ENCODE measurements at regions not wholly inside any gene's neighbourhood (a gene's known extent, or its start where the extent isn't known, plus 50 kb on each side); places are given as distances from the start of the nearest gene placed in this dataset.

DNA sequence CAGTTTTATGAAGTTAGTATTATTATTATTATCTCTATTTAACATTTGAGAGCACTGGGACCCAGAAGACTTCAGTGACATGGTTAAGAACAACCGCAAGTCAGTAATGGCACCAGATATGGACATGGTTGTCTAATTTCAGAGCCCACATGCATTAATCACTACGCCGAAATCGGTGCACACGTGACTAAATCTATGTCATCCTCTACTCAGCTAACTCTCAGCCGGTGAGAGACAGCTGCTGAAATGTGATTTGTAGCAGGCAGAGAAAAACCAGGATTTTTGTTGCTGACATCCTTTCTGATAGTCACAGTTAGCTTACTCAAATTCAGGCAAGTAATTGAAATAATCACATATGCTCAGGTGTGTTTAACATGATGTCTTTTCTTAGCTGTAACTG lies 127.7 kb downstream of the SPAG6 start (continued):
- TF ChIP-seq, protein P1, sequence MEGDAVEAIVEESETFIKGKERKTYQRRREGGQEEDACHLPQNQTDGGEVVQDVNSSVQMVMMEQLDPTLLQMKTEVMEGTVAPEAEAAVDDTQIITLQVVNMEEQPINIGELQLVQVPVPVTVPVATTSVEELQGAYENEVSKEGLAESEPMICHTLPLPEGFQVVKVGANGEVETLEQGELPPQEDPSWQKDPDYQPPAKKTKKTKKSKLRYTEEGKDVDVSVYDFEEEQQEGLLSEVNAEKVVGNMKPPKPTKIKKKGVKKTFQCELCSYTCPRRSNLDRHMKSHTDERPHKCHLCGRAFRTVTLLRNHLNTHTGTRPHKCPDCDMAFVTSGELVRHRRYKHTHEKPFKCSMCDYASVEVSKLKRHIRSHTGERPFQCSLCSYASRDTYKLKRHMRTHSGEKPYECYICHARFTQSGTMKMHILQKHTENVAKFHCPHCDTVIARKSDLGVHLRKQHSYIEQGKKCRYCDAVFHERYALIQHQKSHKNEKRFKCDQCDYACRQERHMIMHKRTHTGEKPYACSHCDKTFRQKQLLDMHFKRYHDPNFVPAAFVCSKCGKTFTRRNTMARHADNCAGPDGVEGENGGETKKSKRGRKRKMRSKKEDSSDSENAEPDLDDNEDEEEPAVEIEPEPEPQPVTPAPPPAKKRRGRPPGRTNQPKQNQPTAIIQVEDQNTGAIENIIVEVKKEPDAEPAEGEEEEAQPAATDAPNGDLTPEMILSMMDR (conservative IDR thresholded peaks at IDR 0.05; ENCODE audit: low read depth in 2 of 2), result no peak
- TF ChIP-seq NANOG (IDR thresholded peaks at IDR 0.05; ENCODE audit: borderline replicate concordance) (no peak), ZNF114 (CRISPR knock-in tag; IDR thresholded peaks at IDR 0.05) (no peak)

DNA sequence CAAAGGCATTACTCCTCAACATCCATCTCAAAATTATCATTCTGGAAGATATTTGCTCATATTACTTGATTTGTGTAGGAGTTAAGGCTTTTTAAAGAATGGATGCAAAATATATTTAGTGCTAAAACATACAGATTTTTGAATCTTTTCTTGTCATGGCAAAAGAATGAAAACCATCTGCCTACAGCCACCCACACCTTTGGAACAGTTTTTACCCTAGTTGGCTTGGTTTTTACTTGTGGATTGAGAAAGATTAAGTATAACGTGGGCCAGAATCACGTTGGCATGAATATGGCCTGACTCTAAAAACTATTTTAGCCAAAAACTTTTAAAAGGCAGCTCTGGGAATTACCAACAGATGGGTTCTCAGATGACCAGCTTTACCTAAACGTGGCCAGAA lies 128.2 kb downstream of the SPAG6 start:
- Histone ChIP-seq H3K4me1 (ENCODE audit: insufficient read depth) (peaks cover 19% of the 10 kb centered on the region; the same call in 1 of the 2 replicates), H3K36me3 (ENCODE audit: insufficient read depth) (no peaks in the 10 kb centered on the region), H3F3A (replicated peaks; ENCODE audit: low read depth) (peaks cover 3% of the 10 kb centered on the region; the same call in 1 of the 2 replicates), H3K9me2 (ENCODE audit: insufficient read depth) (no peaks in the 10 kb centered on the region), H2AFZ (no peak overlapping the region), H3K4me2 (no peak overlapping the region), H3K4me3 (no peak overlapping the region), H3K27ac (ENCODE audit: low read depth) (no peak overlapping the region), H4K20me1 (replicated peaks; ENCODE audit: insufficient read depth) (peaks cover 6% of the 10 kb centered on the region; the same call in 1 of the 2 replicates), H3K79me2 (replicated peaks; ENCODE audit: insufficient read depth) (no peaks in the 10 kb centered on the region), H3K27me3 (ENCODE audit: insufficient read depth) (peaks cover 88% of the 10 kb centered on the region)
- ATAC-seq, result no peak
- H3K4me1 Mint-ChIP-seq, result peaks cover 14% of the 10 kb centered on the region
- no peak overlapping the region for H3K4me3 Mint-ChIP-seq
- H3K27ac Mint-ChIP-seq, result no peak overlapping the region
- no peak for DNase-seq (ENCODE audit: low spot score)
- peaks cover 62% of the 10 kb centered on the region for H3K27me3 Mint-ChIP-seq (ENCODE audit: insufficient read depth, low read depth, poor library complexity)
- H3K36me3 Mint-ChIP-seq (ENCODE audit: low read depth), result no peaks in the 10 kb centered on the region; the same call in 2 of the 3 replicates
- no peaks in the 10 kb centered on the region for H3K9me3 Mint-ChIP-seq
- TF ChIP-seq ZNF114 (CRISPR knock-in tag; IDR thresholded peaks at IDR 0.05) (no peak), POLR2AphosphoS5 (IDR thresholded peaks at IDR 0.05; ENCODE audit: low read depth) (no peak), ZNF331 (CRISPR knock-in tag; IDR thresholded peaks at IDR 0.05; ENCODE audit: low read depth) (no peak), EZH2phosphoT487 (IDR thresholded peaks at IDR 0.05; ENCODE audit: unreplicated experiment) (no peak), JUNB (IDR thresholded peaks at IDR 0.05; ENCODE audit: unreplicated experiment) (no peak), CREB1 (CRISPR knock-in tag; IDR thresholded peaks at IDR 0.05; ENCODE audit: low read depth) (no peak), STAT1 (IDR thresholded peaks at IDR 0.05; ENCODE audit: unreplicated experiment) (no peak), NANOG (IDR thresholded peaks at IDR 0.05; ENCODE audit: borderline replicate concordance) (no peak), EZH2 (IDR thresholded peaks at IDR 0.05; ENCODE audit: low read depth, unreplicated experiment) (no peak)
- TF ChIP-seq, protein P1 (conservative IDR thresholded peaks at IDR 0.05; ENCODE audit: low read depth in 2 of 2), result no peak
- TF ChIP-seq, protein P2, sequence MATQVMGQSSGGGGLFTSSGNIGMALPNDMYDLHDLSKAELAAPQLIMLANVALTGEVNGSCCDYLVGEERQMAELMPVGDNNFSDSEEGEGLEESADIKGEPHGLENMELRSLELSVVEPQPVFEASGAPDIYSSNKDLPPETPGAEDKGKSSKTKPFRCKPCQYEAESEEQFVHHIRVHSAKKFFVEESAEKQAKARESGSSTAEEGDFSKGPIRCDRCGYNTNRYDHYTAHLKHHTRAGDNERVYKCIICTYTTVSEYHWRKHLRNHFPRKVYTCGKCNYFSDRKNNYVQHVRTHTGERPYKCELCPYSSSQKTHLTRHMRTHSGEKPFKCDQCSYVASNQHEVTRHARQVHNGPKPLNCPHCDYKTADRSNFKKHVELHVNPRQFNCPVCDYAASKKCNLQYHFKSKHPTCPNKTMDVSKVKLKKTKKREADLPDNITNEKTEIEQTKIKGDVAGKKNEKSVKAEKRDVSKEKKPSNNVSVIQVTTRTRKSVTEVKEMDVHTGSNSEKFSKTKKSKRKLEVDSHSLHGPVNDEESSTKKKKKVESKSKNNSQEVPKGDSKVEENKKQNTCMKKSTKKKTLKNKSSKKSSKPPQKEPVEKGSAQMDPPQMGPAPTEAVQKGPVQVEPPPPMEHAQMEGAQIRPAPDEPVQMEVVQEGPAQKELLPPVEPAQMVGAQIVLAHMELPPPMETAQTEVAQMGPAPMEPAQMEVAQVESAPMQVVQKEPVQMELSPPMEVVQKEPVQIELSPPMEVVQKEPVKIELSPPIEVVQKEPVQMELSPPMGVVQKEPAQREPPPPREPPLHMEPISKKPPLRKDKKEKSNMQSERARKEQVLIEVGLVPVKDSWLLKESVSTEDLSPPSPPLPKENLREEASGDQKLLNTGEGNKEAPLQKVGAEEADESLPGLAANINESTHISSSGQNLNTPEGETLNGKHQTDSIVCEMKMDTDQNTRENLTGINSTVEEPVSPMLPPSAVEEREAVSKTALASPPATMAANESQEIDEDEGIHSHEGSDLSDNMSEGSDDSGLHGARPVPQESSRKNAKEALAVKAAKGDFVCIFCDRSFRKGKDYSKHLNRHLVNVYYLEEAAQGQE (IDR thresholded peaks at IDR 0.05; ENCODE audit: unreplicated experiment), result no peak
- TF ChIP-seq, protein P3, sequence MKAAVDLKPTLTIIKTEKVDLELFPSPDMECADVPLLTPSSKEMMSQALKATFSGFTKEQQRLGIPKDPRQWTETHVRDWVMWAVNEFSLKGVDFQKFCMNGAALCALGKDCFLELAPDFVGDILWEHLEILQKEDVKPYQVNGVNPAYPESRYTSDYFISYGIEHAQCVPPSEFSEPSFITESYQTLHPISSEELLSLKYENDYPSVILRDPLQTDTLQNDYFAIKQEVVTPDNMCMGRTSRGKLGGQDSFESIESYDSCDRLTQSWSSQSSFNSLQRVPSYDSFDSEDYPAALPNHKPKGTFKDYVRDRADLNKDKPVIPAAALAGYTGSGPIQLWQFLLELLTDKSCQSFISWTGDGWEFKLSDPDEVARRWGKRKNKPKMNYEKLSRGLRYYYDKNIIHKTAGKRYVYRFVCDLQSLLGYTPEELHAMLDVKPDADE (IDR thresholded peaks at IDR 0.05), result no peak

All from GM23338 (cell line).